GM12878 (cell line): ENCODE measurements at regions not wholly inside any gene's neighbourhood (a gene's known extent, or its start where the extent isn't known, plus 50 kb on each side); places are given as distances from the start of the nearest gene placed in this dataset.

Experiments
- ATAC-seq: fragments of 200-7000 bp; cut with Tn5 transposase; 3 replicates; pipeline ENCODE4 v1.9.1; 2020; ENCODE audit warnings: mild to moderate bottlenecking, moderate library complexity
- BruUV-seq: library from RNA; stranded (reverse); fragments of 400-500 nt; replicated peaks from 2 replicates; lab custom pipeline; 2021; lab: Mats Ljungman, UMichigan
- CTCF ChIA-PET: fragments of 300-600 bp; sonication (Branson Sonifier 250); formaldehyde crosslinking; extraction: SDS; loops from one replicate; lab custom pipeline; 2021; ENCODE audit warnings: inconsistent platforms; lab: Yijun Ruan, JAX
- POLR2A ChIA-PET: fragments of 350-600 bp; formaldehyde crosslinking; extraction: SDS; loops from one replicate; lab custom pipeline; 2021; ENCODE audit warnings: inconsistent platforms; lab: Charles Lee
- RAD21 ChIA-PET: fragments of 300-600 bp; sonication (Branson Sonifier 250); formaldehyde crosslinking; loops from one replicate; lab custom pipeline; 2023; ENCODE audit warnings: antibody characterized with exemption; ENCODE audit not compliant: unreplicated experiment; lab: Charles Lee
- SMC1A ChIA-PET: fragments of 300-600 bp; sonication (Branson Sonifier 250); formaldehyde crosslinking; loops from one replicate; lab custom pipeline; 2023; ENCODE audit not compliant: unreplicated experiment, uncharacterized antibody; lab: Charles Lee
- DNase-seq: peaks from one replicate; pipeline ENCODE4 v3.0.0-alpha.2; 2011; ENCODE audit warnings: low read depth, low spot score
- FAIRE-seq: peaks from 3 replicates; lab custom pipeline; 2011; peaks lifted over from hg19 to GRCh38; lab: Jason Lieb, UNC
- H2AFZ ChIP-seq: 2 replicates; pipeline ENCODE4 v1.6.0; 2011; ENCODE audit warnings: low read depth, low read length, control low read depth; ENCODE audit not compliant: control insufficient read depth
- H3K27ac ChIP-seq: 2 replicates; pipeline ENCODE4 v1.5.1; 2011; ENCODE audit warnings: control low read depth; ENCODE audit not compliant: control insufficient read depth, insufficient read depth
- H3K27me3 ChIP-seq, 2 experiments: replicated peaks in 1 of 2; 2 replicates each; pipeline versions ENCODE4 v1.6.0 to v1.6.1; 2011; ENCODE audit warnings: low read length in 1 of 2; ENCODE audit not compliant: control insufficient read depth in 2 of 2, insufficient read depth in 2 of 2
- H3K36me3 ChIP-seq, 2 experiments: 2 replicates each; pipeline ENCODE4 v1.5.1; 2011; ENCODE audit warnings: low read length in 1 of 2; ENCODE audit not compliant: control insufficient read depth in 2 of 2, insufficient read depth in 2 of 2
- H3K4me1 ChIP-seq: 2 replicates; pipeline ENCODE4 v1.6.1; 2011; ENCODE audit warnings: mild to moderate bottlenecking, low read length, moderate library complexity, mixed read lengths; ENCODE audit not compliant: control insufficient read depth, insufficient read depth
- H3K4me2 ChIP-seq: 2 replicates; pipeline ENCODE4 v1.6.0; 2011; ENCODE audit warnings: control low read depth; ENCODE audit not compliant: control insufficient read depth, insufficient read depth
- H3K4me3 ChIP-seq: fragments of 200-600 bp; sonication (generic); 2 replicates; pipeline ENCODE4 v1.5.1; 2016
- H3K79me2 ChIP-seq: 2 replicates; pipeline ENCODE4 v1.6.0; 2011; ENCODE audit warnings: low read length; ENCODE audit not compliant: control insufficient read depth, insufficient read depth
- H3K9ac ChIP-seq: 2 replicates; pipeline ENCODE4 v1.8.0; 2011; ENCODE audit warnings: low read length, control low read depth, mixed read lengths; ENCODE audit not compliant: control insufficient read depth, insufficient read depth
- H3K9me3 ChIP-seq: replicated peaks from 3 replicates; pipeline ENCODE4 v1.5.1; 2011; ENCODE audit warnings: mild to moderate bottlenecking, low read length; ENCODE audit not compliant: control insufficient read depth, insufficient read depth
- H4K20me1 ChIP-seq: 2 replicates; pipeline ENCODE4 v1.6.0; 2011; ENCODE audit not compliant: control insufficient read depth, insufficient read depth
- ASH2L ChIP-seq: fragments of 300-600, 200-600 bp; sonication (generic); IDR thresholded peaks from 2 replicates; pipeline ENCODE4 v1.6.1; 2017; ENCODE audit warnings: low read depth, mild to moderate bottlenecking, borderline replicate concordance
- MEF2B ChIP-seq: fragments of 450-650 bp; IDR thresholded peaks from 2 replicates; pipeline ENCODE4 v1.6.1; 2018; ENCODE audit warnings: mild to moderate bottlenecking, moderate library complexity; ENCODE audit not compliant: partially characterized antibody, poor library complexity, severe bottlenecking
- POLR2A ChIP-seq: IDR thresholded peaks from 2 replicates; pipeline ENCODE4 v1.6.1; 2011; ENCODE audit warnings: low read depth, mild to moderate bottlenecking, low read length
- RAD51 ChIP-seq: fragments of 450-650 bp; IDR thresholded peaks from 2 replicates; pipeline ENCODE4 v1.6.1; 2016; ENCODE audit warnings: moderate library complexity, mild to moderate bottlenecking, inconsistent platforms
- RFX5 ChIP-seq: IDR thresholded peaks from 2 replicates; pipeline ENCODE4 v1.6.1; 2011; ENCODE audit warnings: low read depth, low read length, improper control_type of control experiment
- SPI1 ChIP-seq: IDR thresholded peaks from 2 replicates; pipeline ENCODE4 v1.6.1; 2011; ENCODE audit warnings: low read depth, mild to moderate bottlenecking, low read length, moderate library complexity, borderline replicate concordance; ENCODE audit not compliant: insufficient read depth
- SUZ12 ChIP-seq: fragments of 200-600 bp; sonication (generic); IDR thresholded peaks from one replicate; pipeline ENCODE4 v1.6.1; 2018; ENCODE audit warnings: antibody characterized with exemption, mild to moderate bottlenecking; ENCODE audit not compliant: unreplicated experiment
- ZSCAN29 ChIP-seq: fragments of 450-650 bp; IDR thresholded peaks from 2 replicates; pipeline ENCODE4 v1.6.1; 2017; ENCODE audit warnings: mild to moderate bottlenecking, moderate library complexity
- ZZZ3 ChIP-seq: IDR thresholded peaks from 2 replicates; pipeline ENCODE4 v1.6.1; 2011; ENCODE audit warnings: low read depth; ENCODE audit not compliant: control insufficient read depth, insufficient read length
- WGBS: methylation state at CpG from one replicate; pipeline ENCODE4 v1.1.6; 2016; ENCODE audit warnings: low lambda C conversion rate; ENCODE audit not compliant: insufficient replicate concordance, insufficient coverage; ENCODE audit errors: missing lambda C conversion rate; 5-methylcytosine and 5-hydroxymethylcytosine counted together
- in situ Hi-C: fragments of 300-500 bp; cut with MboI; formaldehyde crosslinking; loops from 9 replicates; pipeline ENCODE4 v1.14.3; 2018; ENCODE audit warnings: mixed read lengths
- intact Hi-C: fragments of 100-400 bp; cut with micrococcal nuclease; formaldehyde crosslinking; loops from one replicate; pipeline ENCODE4 v1.14.2; 2022; ENCODE audit not compliant: unreplicated experiment
- TF ChIP-seq, protein P1 (sequence below): fragments of 450-650 bp; IDR thresholded peaks from 2 replicates; pipeline ENCODE4 v1.6.1; 2018; ENCODE audit warnings: borderline replicate concordance, mild to moderate bottlenecking; ENCODE audit not compliant: partially characterized antibody
- TF ChIP-seq, protein P2 (sequence below): fragments of 450-650 bp; IDR thresholded peaks from 2 replicates; pipeline ENCODE4 v1.6.1; 2017; ENCODE audit warnings: mild to moderate bottlenecking, moderate library complexity

DNA sequence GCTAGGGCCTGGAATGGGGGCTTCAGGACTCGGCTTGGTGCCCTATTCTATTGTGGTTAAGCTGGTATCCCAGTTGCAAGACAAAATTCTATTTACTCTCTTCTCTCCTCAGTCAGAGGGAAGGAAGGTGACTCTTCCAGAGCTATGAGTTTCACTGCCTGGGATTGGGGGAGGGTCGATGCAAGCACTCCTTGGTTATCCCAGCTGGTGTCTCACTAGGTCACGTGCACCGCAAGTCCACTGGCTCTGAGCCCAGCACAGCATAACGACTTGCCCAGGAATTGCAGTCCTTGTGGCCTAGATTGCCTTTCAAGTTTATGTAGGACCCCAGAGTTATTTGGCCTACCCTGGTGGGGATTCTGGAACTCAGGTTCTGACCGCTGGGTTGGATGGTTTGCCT lies 958.8 kb downstream of the IGSF11 start:
- POLR2A ChIA-PET, result no interaction called here
- H3K27me3 ChIP-seq, result no peaks in the 10 kb centered on the region
- ATAC-seq (no peak), FAIRE-seq (no peak), DNase-seq (no peak)
- H3K79me2 ChIP-seq, result no peaks in the 10 kb centered on the region
- H4K20me1 ChIP-seq, result no peaks in the 10 kb centered on the region
- no peaks in the 10 kb centered on the region for H3K4me1 ChIP-seq
- H2AFZ ChIP-seq, result no peak overlapping the region
- no peaks in the 10 kb centered on the region for H3K9me3 ChIP-seq
- intact Hi-C loops (no loop called here), in situ Hi-C loops (no loop called here)
- no peak overlapping the region for H3K4me3 ChIP-seq
- no peaks in the 10 kb centered on the region for H3K36me3 ChIP-seq
- TF ChIP-seq, protein P1, sequence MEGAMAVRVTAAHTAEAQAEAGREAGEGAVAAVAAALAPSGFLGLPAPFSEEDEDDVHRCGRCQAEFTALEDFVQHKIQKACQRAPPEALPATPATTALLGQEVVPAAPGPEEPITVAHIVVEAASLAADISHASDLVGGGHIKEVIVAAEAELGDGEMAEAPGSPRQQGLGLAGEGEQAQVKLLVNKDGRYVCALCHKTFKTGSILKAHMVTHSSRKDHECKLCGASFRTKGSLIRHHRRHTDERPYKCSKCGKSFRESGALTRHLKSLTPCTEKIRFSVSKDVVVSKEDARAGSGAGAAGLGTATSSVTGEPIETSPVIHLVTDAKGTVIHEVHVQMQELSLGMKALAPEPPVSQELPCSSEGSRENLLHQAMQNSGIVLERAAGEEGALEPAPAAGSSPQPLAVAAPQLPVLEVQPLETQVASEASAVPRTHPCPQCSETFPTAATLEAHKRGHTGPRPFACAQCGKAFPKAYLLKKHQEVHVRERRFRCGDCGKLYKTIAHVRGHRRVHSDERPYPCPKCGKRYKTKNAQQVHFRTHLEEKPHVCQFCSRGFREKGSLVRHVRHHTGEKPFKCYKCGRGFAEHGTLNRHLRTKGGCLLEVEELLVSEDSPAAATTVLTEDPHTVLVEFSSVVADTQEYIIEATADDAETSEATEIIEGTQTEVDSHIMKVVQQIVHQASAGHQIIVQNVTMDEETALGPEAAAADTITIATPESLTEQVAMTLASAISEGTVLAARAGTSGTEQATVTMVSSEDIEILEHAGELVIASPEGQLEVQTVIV, result no peak
- TF ChIP-seq SPI1 (no peak), RFX5 (no peak), SUZ12 (no peak), ZSCAN29 (no peak), ZZZ3 (no peak), ASH2L (no peak), MEF2B (no peak), POLR2A (no peak), RAD51 (no peak)
- TF ChIP-seq, protein P2, sequence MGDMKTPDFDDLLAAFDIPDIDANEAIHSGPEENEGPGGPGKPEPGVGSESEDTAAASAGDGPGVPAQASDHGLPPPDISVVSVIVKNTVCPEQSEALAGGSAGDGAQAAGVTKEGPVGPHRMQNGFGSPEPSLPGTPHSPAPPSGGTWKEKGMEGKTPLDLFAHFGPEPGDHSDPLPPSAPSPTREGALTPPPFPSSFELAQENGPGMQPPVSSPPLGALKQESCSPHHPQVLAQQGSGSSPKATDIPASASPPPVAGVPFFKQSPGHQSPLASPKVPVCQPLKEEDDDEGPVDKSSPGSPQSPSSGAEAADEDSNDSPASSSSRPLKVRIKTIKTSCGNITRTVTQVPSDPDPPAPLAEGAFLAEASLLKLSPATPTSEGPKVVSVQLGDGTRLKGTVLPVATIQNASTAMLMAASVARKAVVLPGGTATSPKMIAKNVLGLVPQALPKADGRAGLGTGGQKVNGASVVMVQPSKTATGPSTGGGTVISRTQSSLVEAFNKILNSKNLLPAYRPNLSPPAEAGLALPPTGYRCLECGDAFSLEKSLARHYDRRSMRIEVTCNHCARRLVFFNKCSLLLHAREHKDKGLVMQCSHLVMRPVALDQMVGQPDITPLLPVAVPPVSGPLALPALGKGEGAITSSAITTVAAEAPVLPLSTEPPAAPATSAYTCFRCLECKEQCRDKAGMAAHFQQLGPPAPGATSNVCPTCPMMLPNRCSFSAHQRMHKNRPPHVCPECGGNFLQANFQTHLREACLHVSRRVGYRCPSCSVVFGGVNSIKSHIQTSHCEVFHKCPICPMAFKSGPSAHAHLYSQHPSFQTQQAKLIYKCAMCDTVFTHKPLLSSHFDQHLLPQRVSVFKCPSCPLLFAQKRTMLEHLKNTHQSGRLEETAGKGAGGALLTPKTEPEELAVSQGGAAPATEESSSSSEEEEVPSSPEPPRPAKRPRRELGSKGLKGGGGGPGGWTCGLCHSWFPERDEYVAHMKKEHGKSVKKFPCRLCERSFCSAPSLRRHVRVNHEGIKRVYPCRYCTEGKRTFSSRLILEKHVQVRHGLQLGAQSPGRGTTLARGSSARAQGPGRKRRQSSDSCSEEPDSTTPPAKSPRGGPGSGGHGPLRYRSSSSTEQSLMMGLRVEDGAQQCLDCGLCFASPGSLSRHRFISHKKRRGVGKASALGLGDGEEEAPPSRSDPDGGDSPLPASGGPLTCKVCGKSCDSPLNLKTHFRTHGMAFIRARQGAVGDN, result no peak
- no peak overlapping the region for H3K9ac ChIP-seq
- RAD21 ChIA-PET, result no interaction called here
- SMC1A ChIA-PET, result no interaction called here
- BruUV-seq, result no TSS peak
- H3K27ac ChIP-seq, result no peak overlapping the region
- CTCF ChIA-PET, result no interaction called here
- no peak overlapping the region for H3K4me2 ChIP-seq
- WGBS, result 35% methylated on average over 6 of the region's 6 CpGs
